Esophagus muscularis mucosa (tissue), 4 donors: ENCODE measurements at regions not wholly inside any gene's neighbourhood (a gene's known extent, or its start where the extent isn't known, plus 50 kb on each side); places are given as distances from the start of the nearest gene placed in this dataset.

ENCODE experiments used
- DNase-seq: peaks from one replicate; pipeline ENCODE4 v3.0.0-alpha.2; 2017; ENCODE audit errors: extremely low spot score
- H3K27ac ChIP-seq, 4 donors: fragments of 200-600 bp; sonication (generic); replicated peaks in 1 of 4; 1 replicate in 3 of 4; 2 replicates in 1 of 4; pipeline ENCODE4 v1.5.1; 2016 to 2019; ENCODE audit warnings: mild to moderate bottlenecking in 1 of 4
- H3K27me3 ChIP-seq, 4 donors: fragments of 200-600 bp; sonication (generic); one replicate each; pipeline versions ENCODE4 v1.5.1 to v1.6.0; 2016 to 2019
- H3K36me3 ChIP-seq, 4 donors: fragments of 200-600 bp; sonication (generic); one replicate each; pipeline ENCODE4 v1.5.1; 2016 to 2019
- H3K4me1 ChIP-seq, 4 donors: fragments of 200-600 bp; sonication (generic); one replicate each; pipeline ENCODE4 v1.5.1; 2016 to 2019
- H3K4me3 ChIP-seq, 4 donors: fragments of 200-600 bp; sonication (generic); 1 replicate in 2 of 4; 2 replicates in 2 of 4; pipeline ENCODE4 v1.5.1; 2016 to 2019; ENCODE audit warnings: mild to moderate bottlenecking in 4 of 4, moderate library complexity in 1 of 4
- H3K9me3 ChIP-seq, 4 donors: fragments of 200-600 bp; sonication (generic); 1 replicate in 3 of 4; 2 replicates in 1 of 4; pipeline ENCODE4 v1.5.1; 2016 to 2019
- CTCF ChIP-seq, 3 experiments: fragments of 200-600 bp in 2 of 3; fragments of 450-650 bp in 1 of 3; sonication (generic) in 2 of 3; IDR thresholded peaks; one replicate each; pipeline ENCODE4 v1.5.1; 2017 to 2019; ENCODE audit warnings: antibody characterized with exemption in 3 of 3, mild to moderate bottlenecking in 2 of 3, moderate library complexity in 1 of 3
- EP300 ChIP-seq: sonication (generic); formaldehyde crosslinking; IDR thresholded peaks from one replicate; pipeline ENCODE4 v1.6.1; 2017; ENCODE audit warnings: antibody characterized with exemption
- POLR2A ChIP-seq: fragments of 450-650 bp; IDR thresholded peaks from one replicate; pipeline ENCODE4 v1.6.1; 2017; ENCODE audit warnings: antibody characterized with exemption, moderate library complexity, mild to moderate bottlenecking, low read depth
- POLR2AphosphoS5 ChIP-seq, 2 donors: sonication (generic); formaldehyde crosslinking; IDR thresholded peaks; one replicate each; pipeline ENCODE4 v1.6.1; 2017; ENCODE audit warnings: antibody characterized with exemption in 2 of 2
- WGBS: methylation state at CpG from one replicate; pipeline ENCODE4 v1.1.5; 2018; 5-methylcytosine and 5-hydroxymethylcytosine counted together
- intact Hi-C: fragments of 100-400 bp; cut with DNase I; formaldehyde crosslinking; loops from one replicate; pipeline ENCODE4 v1.15.1; 2023

- TF ChIP-seq EP300 (no peak), POLR2A (no peak), POLR2AphosphoS5 (IDR thresholded peaks at IDR 0.05) (no peak), CTCF (IDR thresholded peaks at IDR 0.05) (no peak)
- 80% methylated on average over 7 of the region's 7 CpGs for WGBS
These were observed 117.1 kb upstream of the CCDC28A start for GRCh38 chr6:138656364-138657064.

GRCh38 chr6:138657065-138657425 lies 116.5 kb upstream of the CCDC28A start:
- 73% methylated on average over 2 of the region's 2 CpGs for WGBS

More at GRCh38 chr6:138656364-138657064, 117.1 kb upstream of the CCDC28A start:
- H3K36me3 ChIP-seq: no peaks in the 10 kb centered on the region
- H3K27me3 ChIP-seq: no peaks in the 10 kb centered on the region
- intact Hi-C loops: no loop called here
- no peak overlapping the region for H3K27ac ChIP-seq
- H3K4me1 ChIP-seq: no peaks in the 10 kb centered on the region
- H3K9me3 ChIP-seq: no peaks in the 10 kb centered on the region
- no peak for DNase-seq
- no peak overlapping the region for H3K4me3 ChIP-seq

GRCh38 chr6:138659998-138660397 lies 113.6 kb upstream of the CCDC28A start:
- Histone ChIP-seq H3K4me1 (no peaks in the 10 kb centered on the region), H3K36me3 (no peaks in the 10 kb centered on the region), H3K4me3 (no peak overlapping the region), H3K9me3 (no peaks in the 10 kb centered on the region), H3K27ac (no peak overlapping the region), H3K27me3 (no peaks in the 10 kb centered on the region)
- no peak for DNase-seq
- intact Hi-C loops: no loop called here
- no peak for TF ChIP-seq EP300
- no peak for TF ChIP-seq POLR2AphosphoS5 (IDR thresholded peaks at IDR 0.05)
- TF ChIP-seq CTCF (IDR thresholded peaks at IDR 0.05): no peak
- TF ChIP-seq POLR2A: no peak
- WGBS: 88% methylated on average over 2 of the region's 2 CpGs

More at GRCh38 chr6:138657065-138657425, 116.5 kb upstream of the CCDC28A start:
- no peaks in the 10 kb centered on the region for H3K36me3 ChIP-seq
- no peaks in the 10 kb centered on the region for H3K27me3 ChIP-seq
- H3K4me1 ChIP-seq: no peaks in the 10 kb centered on the region
- no peak overlapping the region for H3K4me3 ChIP-seq
- TF ChIP-seq EP300 (no peak), CTCF (IDR thresholded peaks at IDR 0.05) (no peak), POLR2AphosphoS5 (IDR thresholded peaks at IDR 0.05) (no peak), POLR2A (no peak)
- H3K27ac ChIP-seq: no peak overlapping the region
- no peaks in the 10 kb centered on the region for H3K9me3 ChIP-seq
- DNase-seq: no peak
- intact Hi-C loops: no loop called here

GRCh38 chr6:138662471-138662870 lies 111.1 kb upstream of the CCDC28A start:
- Histone ChIP-seq H3K4me3 (no peak overlapping the region), H3K36me3 (no peaks in the 10 kb centered on the region), H3K9me3 (no peaks in the 10 kb centered on the region), H3K4me1 (no peaks in the 10 kb centered on the region), H3K27ac (no peak overlapping the region), H3K27me3 (no peaks in the 10 kb centered on the region)
- no peak for DNase-seq
- intact Hi-C loops: no loop called here
- 75% methylated on average over 2 of the region's 2 CpGs for WGBS
- TF ChIP-seq POLR2AphosphoS5 (IDR thresholded peaks at IDR 0.05) (no peak), CTCF (IDR thresholded peaks at IDR 0.05) (no peak), EP300 (no peak), POLR2A (no peak)

- H3K27ac ChIP-seq: no peak overlapping the region
- H3K9me3 ChIP-seq: no peaks in the 10 kb centered on the region
- TF ChIP-seq CTCF (IDR thresholded peaks at IDR 0.05): no peak
- no peak for TF ChIP-seq POLR2AphosphoS5 (IDR thresholded peaks at IDR 0.05)
- TF ChIP-seq POLR2A: no peak
- TF ChIP-seq EP300: no peak
- H3K4me3 ChIP-seq: no peak overlapping the region
- intact Hi-C loops: no loop called here
- DNase-seq: no peak
- H3K36me3 ChIP-seq: no peaks in the 10 kb centered on the region
- H3K4me1 ChIP-seq: no peaks in the 10 kb centered on the region
- 90% methylated on average over 2 of the region's 2 CpGs for WGBS
- H3K27me3 ChIP-seq: no peaks in the 10 kb centered on the region
These were observed 109.7 kb upstream of the CCDC28A start for GRCh38 chr6:138663892-138664291.
